Endothelial cell of umbilical vein (primary cell): ENCODE measurements at regions not wholly inside any gene's neighbourhood (a gene's known extent, or its start where the extent isn't known, plus 50 kb on each side); places are given as distances from the start of the nearest gene placed in this dataset.

Experiments
- BruUV-seq: library from RNA; stranded (reverse); fragments of 400-500 nt; replicated peaks from 2 replicates; lab custom pipeline; 2021; lab: Mats Ljungman, UMichigan
- CTCF ChIA-PET: fragments of 300-600, 350-600 bp; sonication (Branson Sonifier 250); formaldehyde crosslinking; loops from one replicate; lab custom pipeline; 2021; ENCODE audit warnings: antibody characterized with exemption, inconsistent platforms; lab: Charles Lee
- POLR2A ChIA-PET: fragments of 300-600, 350-600 bp; sonication (Branson Sonifier 250); formaldehyde crosslinking; loops from one replicate; lab custom pipeline; 2021; ENCODE audit warnings: antibody characterized with exemption, inconsistent platforms; lab: Charles Lee
- DNase-seq: peaks from one replicate; pipeline ENCODE4 v3.0.0-alpha.2; 2011; ENCODE audit warnings: low read depth, low spot score
- FAIRE-seq: peaks from 2 replicates; lab custom pipeline; 2011; peaks lifted over from hg19 to GRCh38; lab: Jason Lieb, UNC
- H2AFZ ChIP-seq: 2 replicates; pipeline ENCODE4 v1.6.0; 2012; ENCODE audit warnings: low read depth, low read length, control low read depth, inconsistent platforms
- H3K27ac ChIP-seq: 2 replicates; pipeline ENCODE4 v1.5.1; 2011; ENCODE audit warnings: low read depth, mild to moderate bottlenecking, control low read depth, low read length, moderate library complexity; ENCODE audit not compliant: insufficient read depth
- H3K27me3 ChIP-seq, 2 experiments: 2 replicates each; pipeline versions ENCODE4 v1.6.0 to v1.6.1; 2011; ENCODE audit warnings: low read length in 2 of 2, mixed read lengths in 1 of 2; ENCODE audit not compliant: control insufficient read depth in 2 of 2, insufficient read depth in 2 of 2
- H3K36me3 ChIP-seq, 2 experiments: 2 replicates in 1 of 2; 3 replicates in 1 of 2; pipeline ENCODE4 v1.5.1; 2011; ENCODE audit warnings: low read length in 2 of 2, mild to moderate bottlenecking in 1 of 2, moderate library complexity in 1 of 2; ENCODE audit not compliant: control insufficient read depth in 2 of 2, insufficient read depth in 2 of 2; ENCODE audit errors: extremely low read depth in 1 of 2
- H3K4me1 ChIP-seq: 3 replicates; pipeline ENCODE4 v1.5.1; 2011; ENCODE audit warnings: mild to moderate bottlenecking, low read length; ENCODE audit not compliant: control insufficient read depth, insufficient read depth; ENCODE audit errors: extremely low read depth
- H3K4me2 ChIP-seq: 2 replicates; pipeline ENCODE4 v1.6.1; 2011; ENCODE audit warnings: low read length, control low read depth, mixed read lengths; ENCODE audit not compliant: insufficient read depth
- H3K4me3 ChIP-seq, 3 experiments: fragments of 200-600 bp in 1 of 3; sonication (generic), shearing (Covaris generic) in 1 of 3; replicated peaks in 1 of 3; 2 replicates each; pipeline ENCODE4 v1.5.1; 2011 to 2016; ENCODE audit warnings: control low read depth in 3 of 3, low read length in 3 of 3, mild to moderate bottlenecking in 2 of 3, inconsistent platforms in 1 of 3, low read depth in 1 of 3, moderate library complexity in 1 of 3; ENCODE audit not compliant: insufficient read depth in 1 of 3
- H3K79me2 ChIP-seq: 2 replicates; pipeline ENCODE4 v1.6.0; 2012; ENCODE audit warnings: low read length, inconsistent platforms; ENCODE audit not compliant: control insufficient read depth, insufficient read depth
- H3K9ac ChIP-seq: replicated peaks from 2 replicates; pipeline ENCODE3; 2011; ENCODE audit warnings: low read length, control low read depth; ENCODE audit not compliant: insufficient read depth; ENCODE audit errors: extremely low read depth
- H3K9me1 ChIP-seq: replicated peaks from 3 replicates; pipeline ENCODE4 v1.6.0; 2011; ENCODE audit warnings: mild to moderate bottlenecking, low read length; ENCODE audit not compliant: control insufficient read depth, insufficient read depth; ENCODE audit errors: extremely low read depth
- H3K9me3 ChIP-seq: replicated peaks from 2 replicates; pipeline ENCODE4 v1.5.1; 2012; ENCODE audit warnings: low read length, inconsistent platforms; ENCODE audit not compliant: control insufficient read depth, insufficient read depth
- H4K20me1 ChIP-seq: replicated peaks from 2 replicates; pipeline ENCODE3; 2011; ENCODE audit warnings: mild to moderate bottlenecking, low read length; ENCODE audit not compliant: control insufficient read depth, insufficient read depth; ENCODE audit errors: extremely low read depth
- EZH2 ChIP-seq: IDR thresholded peaks from 2 replicates; pipeline ENCODE4 v1.6.1; 2012; ENCODE audit warnings: borderline replicate concordance, low read depth, mild to moderate bottlenecking, moderate library complexity, low read length, inconsistent platforms; ENCODE audit not compliant: severe bottlenecking
- FOS ChIP-seq: IDR thresholded peaks from 2 replicates; pipeline ENCODE4 v1.6.1; 2011; ENCODE audit warnings: mild to moderate bottlenecking, low read length, moderate library complexity, borderline replicate concordance; ENCODE audit not compliant: insufficient read depth
- GATA2 ChIP-seq: IDR thresholded peaks from 2 replicates; pipeline ENCODE4 v1.7.0; 2011; ENCODE audit warnings: low read depth, mild to moderate bottlenecking, moderate library complexity, mixed read lengths, low read length; ENCODE audit not compliant: insufficient read length, insufficient read depth
- JUN ChIP-seq: IDR thresholded peaks from 2 replicates; pipeline ENCODE4 v1.6.1; 2011; ENCODE audit warnings: borderline replicate concordance, low read depth; ENCODE audit not compliant: insufficient read length, insufficient read depth
- MYC ChIP-seq: IDR thresholded peaks from one replicate; pipeline ENCODE4 v1.6.1; 2011; ENCODE audit warnings: mild to moderate bottlenecking, low read depth, low read length
- POLR2A ChIP-seq: IDR thresholded peaks from 2 replicates; pipeline ENCODE4 v1.6.1; 2012; ENCODE audit warnings: low read depth, mild to moderate bottlenecking, control low read depth, low read length
- POLR2AphosphoS5 ChIP-seq: IDR thresholded peaks from 2 replicates; pipeline ENCODE4 v1.6.1; 2012; ENCODE audit warnings: low read depth, mild to moderate bottlenecking, control low read depth, low read length, moderate library complexity; ENCODE audit not compliant: insufficient read depth
- dilution Hi-C: fragments of 300-500 bp; cut with MboI; formaldehyde crosslinking; loops from one replicate; pipeline ENCODE4 v1.15.0; 2019; ENCODE audit warnings: low sequenced_read_pairs; ENCODE audit not compliant: extremely low pct_ligation_motif_present
- intact Hi-C: fragments of 100-400 bp; cut with micrococcal nuclease; formaldehyde crosslinking; loops from one replicate; pipeline ENCODE4 v1.10.0; 2022
- TF ChIP-seq, protein P1 (sequence below), 2 donors: IDR thresholded peaks; 1 replicate in 1 of 2; 2 replicates in 1 of 2; pipeline ENCODE4 v1.5.1; 2011; ENCODE audit warnings: low read length in 2 of 2, mild to moderate bottlenecking in 2 of 2, moderate library complexity in 2 of 2, control low read depth in 1 of 2, inconsistent platforms in 1 of 2, low read depth in 1 of 2; ENCODE audit not compliant: insufficient read depth in 1 of 2; ENCODE audit errors: extremely low read depth in 1 of 2
- TF ChIP-seq, protein P2 (sequence below): IDR thresholded peaks from 2 replicates; pipeline ENCODE4 v1.6.1; 2011; ENCODE audit not compliant: insufficient read depth, insufficient read length

DNA sequence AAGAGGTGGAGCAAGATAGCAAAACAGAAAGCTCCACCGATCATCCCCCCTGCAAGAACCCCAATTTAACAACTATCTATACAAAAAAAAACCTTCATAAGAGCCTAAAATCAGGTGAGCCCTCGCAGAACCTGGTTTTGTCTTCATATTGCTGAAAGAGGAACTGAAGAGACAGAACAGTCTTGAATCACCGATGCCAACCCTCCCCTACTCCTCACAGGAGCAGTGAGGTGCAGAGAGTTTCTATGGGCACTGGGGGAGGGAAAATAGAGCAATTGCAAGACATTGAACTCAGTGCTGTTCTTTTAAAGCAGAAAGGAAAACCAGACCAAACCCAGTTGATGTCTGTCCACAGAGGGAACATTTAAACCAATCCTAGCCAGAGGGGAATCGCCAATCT, 1370.3 kb downstream of the FAM133A start:
- H3K4me3 ChIP-seq = no peak overlapping the region
- H4K20me1 ChIP-seq = no peaks in the 10 kb centered on the region
- POLR2A ChIA-PET = no interaction called here
- dilution Hi-C loops (no loop called here), intact Hi-C loops (no loop called here)
- H3K9me3 ChIP-seq = no peaks in the 10 kb centered on the region
- H3K79me2 ChIP-seq = no peaks in the 10 kb centered on the region
- no peak overlapping the region for H3K4me2 ChIP-seq
- no peak overlapping the region for H3K9ac ChIP-seq
- H3K27me3 ChIP-seq = no peaks in the 10 kb centered on the region
- no TSS peak for BruUV-seq
- no peak for DNase-seq
- no peaks in the 10 kb centered on the region for H3K4me1 ChIP-seq
- no peak overlapping the region for H3K27ac ChIP-seq
- no peaks in the 10 kb centered on the region for H3K9me1 ChIP-seq
- TF ChIP-seq, protein P1, sequence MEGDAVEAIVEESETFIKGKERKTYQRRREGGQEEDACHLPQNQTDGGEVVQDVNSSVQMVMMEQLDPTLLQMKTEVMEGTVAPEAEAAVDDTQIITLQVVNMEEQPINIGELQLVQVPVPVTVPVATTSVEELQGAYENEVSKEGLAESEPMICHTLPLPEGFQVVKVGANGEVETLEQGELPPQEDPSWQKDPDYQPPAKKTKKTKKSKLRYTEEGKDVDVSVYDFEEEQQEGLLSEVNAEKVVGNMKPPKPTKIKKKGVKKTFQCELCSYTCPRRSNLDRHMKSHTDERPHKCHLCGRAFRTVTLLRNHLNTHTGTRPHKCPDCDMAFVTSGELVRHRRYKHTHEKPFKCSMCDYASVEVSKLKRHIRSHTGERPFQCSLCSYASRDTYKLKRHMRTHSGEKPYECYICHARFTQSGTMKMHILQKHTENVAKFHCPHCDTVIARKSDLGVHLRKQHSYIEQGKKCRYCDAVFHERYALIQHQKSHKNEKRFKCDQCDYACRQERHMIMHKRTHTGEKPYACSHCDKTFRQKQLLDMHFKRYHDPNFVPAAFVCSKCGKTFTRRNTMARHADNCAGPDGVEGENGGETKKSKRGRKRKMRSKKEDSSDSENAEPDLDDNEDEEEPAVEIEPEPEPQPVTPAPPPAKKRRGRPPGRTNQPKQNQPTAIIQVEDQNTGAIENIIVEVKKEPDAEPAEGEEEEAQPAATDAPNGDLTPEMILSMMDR (IDR thresholded peaks at IDR 0.05; ENCODE audit: extremely low read depth in 1 of 2, insufficient read depth in 1 of 2, low read depth in 1 of 2, low read length in 2 of 2) = no peak
- TF ChIP-seq POLR2A = no peak
- no peak for TF ChIP-seq GATA2
- no peak for TF ChIP-seq MYC
- TF ChIP-seq POLR2AphosphoS5 = no peak
- H3K36me3 ChIP-seq = no peaks in the 10 kb centered on the region
- CTCF ChIA-PET = no interaction called here
- FAIRE-seq = no peak
- no peak overlapping the region for H2AFZ ChIP-seq

DNA sequence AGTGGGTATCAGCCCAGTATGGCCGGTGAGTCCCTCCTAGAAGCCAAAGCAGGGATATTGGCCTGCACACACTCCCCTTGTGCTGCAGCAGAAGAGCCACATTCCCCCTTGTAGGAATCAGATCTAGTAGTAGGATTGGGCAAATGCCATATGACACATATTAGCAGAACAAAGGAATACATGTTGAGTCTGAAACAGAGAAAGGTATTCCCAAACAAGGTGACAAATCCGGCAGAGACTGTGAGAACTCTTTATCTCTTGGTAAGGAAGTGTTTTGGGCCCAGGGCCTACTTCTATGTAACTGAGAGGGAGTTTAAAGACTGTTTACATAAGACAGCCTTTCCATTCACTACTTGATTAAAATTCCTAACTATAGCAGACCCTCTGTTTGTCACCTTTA, 1382.0 kb downstream of the FAM133A start:
- intact Hi-C loops (no loop called here), dilution Hi-C loops (no loop called here)
- H3K27ac ChIP-seq = no peak overlapping the region
- no TSS peak for BruUV-seq
- H2AFZ ChIP-seq = no peak overlapping the region
- CTCF ChIA-PET = no interaction called here
- POLR2A ChIA-PET = no interaction called here
- no peak overlapping the region for H3K9ac ChIP-seq
- FAIRE-seq (no peak), DNase-seq (no peak)
- H3K36me3 ChIP-seq = no peaks in the 10 kb centered on the region
- H3K4me1 ChIP-seq = no peaks in the 10 kb centered on the region
- no peaks in the 10 kb centered on the region for H3K9me1 ChIP-seq
- TF ChIP-seq FOS = no peak
- no peak for TF ChIP-seq EZH2
- TF ChIP-seq MYC = no peak
- TF ChIP-seq, protein P2, sequence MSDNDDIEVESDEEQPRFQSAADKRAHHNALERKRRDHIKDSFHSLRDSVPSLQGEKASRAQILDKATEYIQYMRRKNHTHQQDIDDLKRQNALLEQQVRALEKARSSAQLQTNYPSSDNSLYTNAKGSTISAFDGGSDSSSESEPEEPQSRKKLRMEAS = no peak
- no peak for TF ChIP-seq JUN
- TF ChIP-seq POLR2AphosphoS5 = no peak
- TF ChIP-seq, protein P1 (IDR thresholded peaks at IDR 0.05; ENCODE audit: extremely low read depth in 1 of 2, insufficient read depth in 1 of 2, low read depth in 1 of 2, low read length in 2 of 2) = no peak
- TF ChIP-seq POLR2A = no peak
- no peak for TF ChIP-seq GATA2
- no peak overlapping the region for H3K4me2 ChIP-seq
- no peaks in the 10 kb centered on the region for H4K20me1 ChIP-seq
- no peaks in the 10 kb centered on the region for H3K79me2 ChIP-seq
- no peaks in the 10 kb centered on the region for H3K9me3 ChIP-seq
- no peak overlapping the region for H3K4me3 ChIP-seq
- no peaks in the 10 kb centered on the region for H3K27me3 ChIP-seq
